Choroid plexus epithelial cell (primary cell): ENCODE measurements at regions not wholly inside any gene's neighbourhood (a gene's known extent, or its start where the extent isn't known, plus 50 kb on each side); places are given as distances from the start of the nearest gene placed in this dataset.

ENCODE experiments used
- DNase-seq: peaks from one replicate; pipeline ENCODE4 v3.0.0-alpha.2; 2010; ENCODE audit warnings: low read depth
- H3K4me3 ChIP-seq: 2 replicates; pipeline ENCODE4 v1.5.1; 2011; ENCODE audit warnings: low read depth, mild to moderate bottlenecking, control low read depth, low read length, moderate library complexity
- CTCF ChIP-seq: conservative IDR thresholded peaks from 2 replicates; pipeline ENCODE4 v1.5.1; 2011; ENCODE audit warnings: low read depth, mild to moderate bottlenecking, control low read depth, inconsistent platforms, low read length, moderate library complexity

- no peak for TF ChIP-seq CTCF
- no peak overlapping the region for H3K4me3 ChIP-seq
- no peak for DNase-seq
Measured at GRCh38 chr13:44626176-44626575, 50.0 kb upstream of the TSC22D1 start.
